ENCODE measurements at regions not wholly inside any gene's neighbourhood (a gene's known extent, or its start where the extent isn't known, plus 50 kb on each side); places are given as distances from the start of the nearest gene placed in this dataset.

GRCh38 chr15:99907698-99908097, 174.5 kb upstream of the LYSMD4 start:
- ChIA-PET POLR2A (no interaction called here), CTCF (no interaction called here)
- Histone ChIP-seq H3K9ac (replicated peaks; ENCODE audit: extremely low read depth, insufficient read depth, low read length) (no peak overlapping the region), H3K27ac (ENCODE audit: insufficient read depth, low read depth, low read length) (no peak overlapping the region), H3K36me3 (ENCODE audit: control insufficient read depth in 2 of 2, extremely low read depth in 1 of 2, insufficient read depth in 2 of 2, low read length in 2 of 2) (no peaks in the 10 kb centered on the region), H2AFZ (ENCODE audit: low read depth, low read length) (no peak overlapping the region), H3K27me3 (ENCODE audit: control insufficient read depth in 2 of 2, insufficient read depth in 2 of 2, low read length in 2 of 2) (no peaks in the 10 kb centered on the region), H3K9me3 (replicated peaks; ENCODE audit: control insufficient read depth, insufficient read depth, low read length) (no peaks in the 10 kb centered on the region), H4K20me1 (replicated peaks; ENCODE audit: control insufficient read depth, extremely low read depth, insufficient read depth, low read length) (no peaks in the 10 kb centered on the region), H3K4me2 (ENCODE audit: insufficient read depth, low read length) (no peak overlapping the region), H3K79me2 (ENCODE audit: control insufficient read depth, insufficient read depth, low read length) (no peaks in the 10 kb centered on the region), H3K4me3 (replicated peaks in 1 of 3; ENCODE audit: insufficient read depth in 1 of 3, low read depth in 1 of 3, low read length in 3 of 3) (no peak overlapping the region), H3K9me1 (replicated peaks; ENCODE audit: control insufficient read depth, extremely low read depth, insufficient read depth, low read length) (no peaks in the 10 kb centered on the region), H3K4me1 (ENCODE audit: control insufficient read depth, extremely low read depth, insufficient read depth, low read length) (no peaks in the 10 kb centered on the region)
- intact Hi-C loops (cut with micrococcal nuclease), result no loop called here
- dilution Hi-C loops (cut with MboI; ENCODE audit: extremely low pct_ligation_motif_present, low sequenced_read_pairs), result no loop called here
- no TSS peak for BruUV-seq (replicated peaks)
- DNase-seq (ENCODE audit: low read depth, low spot score) (no peak), FAIRE-seq (no peak)
- no peak for TF ChIP-seq GATA2 (IDR thresholded peaks at IDR 0.05; ENCODE audit: insufficient read depth, insufficient read length, low read depth, low read length)
- TF ChIP-seq POLR2A (IDR thresholded peaks at IDR 0.05; ENCODE audit: low read depth, low read length), result no peak
- TF ChIP-seq POLR2AphosphoS5 (IDR thresholded peaks at IDR 0.05; ENCODE audit: insufficient read depth, low read depth, low read length), result no peak
- no peak for TF ChIP-seq EZH2 (IDR thresholded peaks at IDR 0.05; ENCODE audit: borderline replicate concordance, low read depth, low read length, severe bottlenecking)
- no peak for TF ChIP-seq MAX (IDR thresholded peaks at IDR 0.05; ENCODE audit: insufficient read depth, insufficient read length)
- TF ChIP-seq, protein P1, sequence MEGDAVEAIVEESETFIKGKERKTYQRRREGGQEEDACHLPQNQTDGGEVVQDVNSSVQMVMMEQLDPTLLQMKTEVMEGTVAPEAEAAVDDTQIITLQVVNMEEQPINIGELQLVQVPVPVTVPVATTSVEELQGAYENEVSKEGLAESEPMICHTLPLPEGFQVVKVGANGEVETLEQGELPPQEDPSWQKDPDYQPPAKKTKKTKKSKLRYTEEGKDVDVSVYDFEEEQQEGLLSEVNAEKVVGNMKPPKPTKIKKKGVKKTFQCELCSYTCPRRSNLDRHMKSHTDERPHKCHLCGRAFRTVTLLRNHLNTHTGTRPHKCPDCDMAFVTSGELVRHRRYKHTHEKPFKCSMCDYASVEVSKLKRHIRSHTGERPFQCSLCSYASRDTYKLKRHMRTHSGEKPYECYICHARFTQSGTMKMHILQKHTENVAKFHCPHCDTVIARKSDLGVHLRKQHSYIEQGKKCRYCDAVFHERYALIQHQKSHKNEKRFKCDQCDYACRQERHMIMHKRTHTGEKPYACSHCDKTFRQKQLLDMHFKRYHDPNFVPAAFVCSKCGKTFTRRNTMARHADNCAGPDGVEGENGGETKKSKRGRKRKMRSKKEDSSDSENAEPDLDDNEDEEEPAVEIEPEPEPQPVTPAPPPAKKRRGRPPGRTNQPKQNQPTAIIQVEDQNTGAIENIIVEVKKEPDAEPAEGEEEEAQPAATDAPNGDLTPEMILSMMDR (IDR thresholded peaks at IDR 0.05; ENCODE audit: extremely low read depth in 1 of 2, insufficient read depth in 1 of 2, low read depth in 1 of 2, low read length in 2 of 2), result no peak
- TF ChIP-seq MYC (IDR thresholded peaks at IDR 0.05; ENCODE audit: low read depth, low read length), result no peak
- no peak for TF ChIP-seq JUN (IDR thresholded peaks at IDR 0.05; ENCODE audit: borderline replicate concordance, insufficient read depth, insufficient read length, low read depth)
- no peak for TF ChIP-seq FOS (IDR thresholded peaks at IDR 0.05; ENCODE audit: borderline replicate concordance, insufficient read depth, low read length)

Measured in endothelial cell of umbilical vein (primary cell).